DND-41 (cell line): ENCODE measurements at regions not wholly inside any gene's neighbourhood (a gene's known extent, or its start where the extent isn't known, plus 50 kb on each side); places are given as distances from the start of the nearest gene placed in this dataset.

Experiments
- ATAC-seq: fragments of 200-7000 bp; cut with Tn5 transposase; 3 replicates; pipeline ENCODE4 v1.9.1; 2021; ENCODE audit warnings: low read depth; ENCODE audit not compliant: insufficient read depth
- DNase-seq: peaks from one replicate; pipeline ENCODE4 v3.0.0-alpha.2; 2020
- H2AFZ ChIP-seq: 2 replicates; pipeline ENCODE4 v1.6.0; 2012; ENCODE audit warnings: low read depth, low read length
- H3K27ac ChIP-seq: 2 replicates; pipeline ENCODE4 v1.5.1; 2012; ENCODE audit warnings: low read length, inconsistent platforms
- H3K27me3 ChIP-seq: fragments of 200-600 bp; sonication (generic); 2 replicates; pipeline ENCODE4 v1.6.0; 2012; ENCODE audit warnings: low read length, mild to moderate bottlenecking, inconsistent platforms; ENCODE audit not compliant: insufficient read depth, poor library complexity
- H3K36me3 ChIP-seq: 2 replicates; pipeline ENCODE4 v1.5.1; 2012; ENCODE audit warnings: low read length, inconsistent platforms; ENCODE audit not compliant: insufficient read depth
- H3K4me1 ChIP-seq: 2 replicates; pipeline ENCODE4 v1.5.1; 2012; ENCODE audit warnings: mild to moderate bottlenecking, low read length; ENCODE audit not compliant: insufficient read depth
- H3K4me2 ChIP-seq: 2 replicates; pipeline ENCODE4 v1.6.0; 2012; ENCODE audit warnings: mild to moderate bottlenecking, moderate library complexity, low read length, inconsistent platforms; ENCODE audit not compliant: insufficient read depth
- H3K4me3 ChIP-seq, 2 experiments: fragments of 200-600 bp in 1 of 2; shearing (Covaris generic) in 1 of 2; 2 replicates each; pipeline ENCODE4 v1.5.1; 2012 to 2016; ENCODE audit warnings: inconsistent platforms in 2 of 2, low read length in 2 of 2, mild to moderate bottlenecking in 2 of 2, low read depth in 1 of 2, moderate library complexity in 1 of 2
- H3K79me2 ChIP-seq: 2 replicates; pipeline ENCODE4 v1.6.0; 2012; ENCODE audit warnings: low read length, inconsistent platforms; ENCODE audit not compliant: insufficient read depth
- H3K9ac ChIP-seq: 2 replicates; pipeline ENCODE4 v1.6.0; 2012; ENCODE audit warnings: low read depth, mild to moderate bottlenecking, inconsistent platforms, low read length, moderate library complexity
- H3K9me3 ChIP-seq: 2 replicates; pipeline ENCODE4 v1.5.1; 2012; ENCODE audit warnings: low read length, moderate library complexity, mild to moderate bottlenecking, inconsistent platforms; ENCODE audit not compliant: insufficient read depth, severe bottlenecking
- H4K20me1 ChIP-seq: 2 replicates; pipeline ENCODE4 v1.6.0; 2012; ENCODE audit warnings: low read length; ENCODE audit not compliant: insufficient read depth
- CTCF ChIP-seq: IDR thresholded peaks from 2 replicates; pipeline ENCODE4 v1.5.1; 2012; ENCODE audit warnings: borderline replicate concordance, low read length, moderate library complexity, mild to moderate bottlenecking; ENCODE audit not compliant: poor library complexity, severe bottlenecking; ENCODE audit errors: extremely low read depth
- EZH2 ChIP-seq: IDR thresholded peaks from 3 replicates; pipeline ENCODE4 v1.6.1; 2012; ENCODE audit warnings: borderline replicate concordance, low read depth, mild to moderate bottlenecking, moderate library complexity, low read length, inconsistent platforms; ENCODE audit not compliant: severe bottlenecking

GRCh38 chr9:726005-726404, 115.5 kb upstream of the DMRT1 start:
- no peak overlapping the region for H3K27ac ChIP-seq
- no peak overlapping the region for H2AFZ ChIP-seq
- no peak overlapping the region for H3K9ac ChIP-seq
- no peaks in the 10 kb centered on the region for H3K36me3 ChIP-seq
- H3K4me2 ChIP-seq, result no peak overlapping the region
- no peak for TF ChIP-seq EZH2
- no peak for TF ChIP-seq CTCF
- H4K20me1 ChIP-seq, result no peaks in the 10 kb centered on the region
- no peaks in the 10 kb centered on the region for H3K4me1 ChIP-seq
- H3K4me3 ChIP-seq, result no peak overlapping the region
- no peaks in the 10 kb centered on the region for H3K27me3 ChIP-seq
- DNase-seq, result no peak
- no peaks in the 10 kb centered on the region for H3K79me2 ChIP-seq
- H3K9me3 ChIP-seq, result no peaks in the 10 kb centered on the region
- no peak for ATAC-seq

GRCh38 chr9:727767-728166, 113.7 kb upstream of the DMRT1 start:
- no peaks in the 10 kb centered on the region for H3K27me3 ChIP-seq
- H3K4me1 ChIP-seq, result no peaks in the 10 kb centered on the region
- DNase-seq, result no peak
- no peak overlapping the region for H3K4me2 ChIP-seq
- no peak for TF ChIP-seq EZH2
- ATAC-seq, result no peak
- no peak overlapping the region for H2AFZ ChIP-seq
- no peak overlapping the region for H3K9ac ChIP-seq
- H3K79me2 ChIP-seq, result no peaks in the 10 kb centered on the region
- no peaks in the 10 kb centered on the region for H3K9me3 ChIP-seq
- H3K36me3 ChIP-seq, result no peaks in the 10 kb centered on the region
- no peaks in the 10 kb centered on the region for H4K20me1 ChIP-seq
- H3K4me3 ChIP-seq, result no peak overlapping the region
- H3K27ac ChIP-seq, result no peak overlapping the region

DNA sequence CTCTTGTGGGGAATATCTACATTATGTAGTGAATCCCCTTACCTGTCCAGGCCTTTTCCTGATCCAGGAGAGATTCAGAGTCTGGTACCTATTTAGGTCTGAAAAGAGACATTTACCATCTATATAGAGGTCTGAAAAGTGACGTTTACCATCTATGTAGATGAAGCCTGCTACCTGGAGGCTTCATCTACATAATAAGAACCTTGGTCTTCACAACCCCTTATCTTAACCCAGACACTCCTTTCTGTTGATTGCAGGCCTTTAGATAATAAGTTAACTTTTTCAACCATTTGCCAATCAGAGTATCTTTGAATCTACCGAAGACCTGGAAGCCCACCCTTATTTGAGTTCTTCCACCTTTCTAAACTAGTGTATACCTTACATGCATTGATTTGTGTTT, 113.0 kb upstream of the DMRT1 start:
- no peak for DNase-seq
- H3K27ac ChIP-seq, result no peak overlapping the region
- H3K9ac ChIP-seq, result no peak overlapping the region
- H3K4me1 ChIP-seq, result no peaks in the 10 kb centered on the region
- H2AFZ ChIP-seq, result no peak overlapping the region
- no peaks in the 10 kb centered on the region for H3K36me3 ChIP-seq
- ATAC-seq, result no peak
- no peaks in the 10 kb centered on the region for H3K27me3 ChIP-seq
- H3K4me2 ChIP-seq, result no peak overlapping the region
- H4K20me1 ChIP-seq, result no peaks in the 10 kb centered on the region
- TF ChIP-seq CTCF (no peak), EZH2 (no peak)
- no peaks in the 10 kb centered on the region for H3K9me3 ChIP-seq
- no peak overlapping the region for H3K4me3 ChIP-seq
- no peaks in the 10 kb centered on the region for H3K79me2 ChIP-seq

DNA sequence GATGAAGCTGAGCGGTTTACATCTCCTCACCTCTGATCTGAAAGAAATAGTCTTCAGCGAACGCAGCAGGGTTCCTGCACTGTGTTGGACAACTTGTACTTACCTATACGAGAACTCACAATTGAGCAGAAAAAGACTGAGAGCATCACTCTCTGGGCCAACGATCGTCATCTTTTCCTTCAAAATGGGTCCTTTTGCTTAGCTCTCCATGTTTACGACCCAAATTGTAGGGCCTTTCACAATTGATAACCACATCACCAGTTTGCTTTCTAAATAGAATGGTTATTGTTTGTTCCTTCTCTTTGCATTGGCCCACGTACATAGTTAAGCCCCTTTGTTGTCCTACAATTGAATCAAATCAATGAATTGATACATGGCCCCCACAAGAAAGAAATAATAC, 110.0 kb upstream of the DMRT1 start:
- DNase-seq (no peak), ATAC-seq (no peak)
- Histone ChIP-seq H4K20me1 (no peaks in the 10 kb centered on the region), H3K9me3 (no peaks in the 10 kb centered on the region), H3K4me3 (no peak overlapping the region), H3K79me2 (no peaks in the 10 kb centered on the region), H2AFZ (no peak overlapping the region), H3K36me3 (no peaks in the 10 kb centered on the region), H3K27me3 (no peaks in the 10 kb centered on the region), H3K9ac (no peak overlapping the region), H3K4me2 (no peak overlapping the region), H3K27ac (no peak overlapping the region), H3K4me1 (no peaks in the 10 kb centered on the region)
- TF ChIP-seq CTCF, result no peak
- TF ChIP-seq EZH2, result no peak
